ENCODE measurements at regions not wholly inside any gene's neighbourhood (a gene's known extent, or its start where the extent isn't known, plus 50 kb on each side); places are given as distances from the start of the nearest gene placed in this dataset.

DNA sequence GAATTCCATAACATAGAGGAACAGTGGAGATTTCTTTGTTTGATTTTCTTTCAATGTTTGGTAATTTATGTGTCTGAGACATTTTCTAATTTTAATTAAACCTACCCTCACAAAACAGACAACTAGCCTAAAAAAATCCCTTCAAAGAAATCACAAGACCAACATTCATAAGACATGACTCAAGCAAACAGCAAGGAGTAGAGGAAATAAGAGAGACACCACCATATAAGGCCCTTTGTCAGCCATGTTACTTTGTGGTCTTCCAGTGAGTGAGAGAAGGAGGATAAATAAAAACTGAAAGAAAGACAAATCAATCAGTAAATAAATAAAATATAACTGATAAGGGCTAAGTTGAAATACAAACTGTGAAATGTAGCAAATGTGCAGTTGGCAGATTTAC lies 830.8 kb upstream of the SLC39A10 start:
- Histone ChIP-seq H3K27me3 (no peaks in the 10 kb centered on the region), H3K9me3 (no peaks in the 10 kb centered on the region), H3K36me3 (no peaks in the 10 kb centered on the region), H3K4me3 (no peak overlapping the region), H3K27ac (no peak overlapping the region), H3K4me1 (no peaks in the 10 kb centered on the region)
- TF ChIP-seq POLR2AphosphoS5 (IDR thresholded peaks at IDR 0.05) (no peak), EP300 (IDR thresholded peaks at IDR 0.05) (no peak)
- DNase-seq (ENCODE audit: low spot score in 2 of 2): no peak

DNA sequence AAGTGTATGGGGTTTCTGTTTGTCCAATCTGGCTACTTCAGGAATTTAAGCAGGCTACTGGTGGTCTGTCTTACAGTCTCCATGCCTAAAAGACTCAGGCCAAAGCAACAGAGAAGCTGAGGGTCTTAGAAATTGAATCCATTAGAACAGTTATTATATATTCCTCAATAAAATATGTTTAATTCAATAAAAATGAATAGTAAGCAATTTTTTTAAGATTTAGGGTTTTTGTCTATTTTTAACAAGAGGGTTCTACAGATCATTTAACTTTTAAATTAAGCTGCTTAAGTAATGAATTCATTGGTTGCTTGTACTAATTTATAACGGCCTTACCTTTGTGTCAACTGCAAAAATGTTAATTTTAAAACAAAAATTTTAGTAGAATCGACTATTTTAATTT lies 832.6 kb upstream of the SLC39A10 start:
- 75% methylated on average over 2 of the region's 2 CpGs for WGBS
- H3K27me3 ChIP-seq: no peaks in the 10 kb centered on the region

DNA sequence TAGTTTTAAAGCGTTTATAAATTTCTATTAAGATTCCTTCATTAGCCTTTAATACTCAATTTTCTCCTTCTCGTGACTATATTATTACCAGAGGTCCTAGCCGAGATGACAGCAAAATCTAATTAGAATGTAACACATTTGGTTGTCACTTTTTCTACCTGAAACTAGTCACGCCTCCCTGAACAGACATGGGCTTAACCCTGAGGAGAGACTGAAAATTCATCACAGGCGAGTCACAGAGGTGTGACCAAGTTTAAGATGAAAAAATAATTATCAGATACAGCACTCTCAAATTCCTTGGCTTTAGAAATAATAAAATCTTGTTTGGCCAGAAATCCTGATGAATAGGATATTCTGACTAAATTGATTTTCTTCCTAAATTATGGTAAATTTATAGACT lies 834.4 kb upstream of the SLC39A10 start:
- H3K4me1 ChIP-seq: no peaks in the 10 kb centered on the region
- 82% methylated on average over 5 of the region's 5 CpGs for WGBS
- no peaks in the 10 kb centered on the region for H3K36me3 ChIP-seq
- DNase-seq (ENCODE audit: low spot score in 2 of 2): no peak
- no peaks in the 10 kb centered on the region for H3K27me3 ChIP-seq
- no peaks in the 10 kb centered on the region for H3K9me3 ChIP-seq
- TF ChIP-seq EP300 (IDR thresholded peaks at IDR 0.05): no peak
- no peak for TF ChIP-seq POLR2A (IDR thresholded peaks at IDR 0.05)
- TF ChIP-seq POLR2AphosphoS5 (IDR thresholded peaks at IDR 0.05): no peak
- TF ChIP-seq, protein P1, sequence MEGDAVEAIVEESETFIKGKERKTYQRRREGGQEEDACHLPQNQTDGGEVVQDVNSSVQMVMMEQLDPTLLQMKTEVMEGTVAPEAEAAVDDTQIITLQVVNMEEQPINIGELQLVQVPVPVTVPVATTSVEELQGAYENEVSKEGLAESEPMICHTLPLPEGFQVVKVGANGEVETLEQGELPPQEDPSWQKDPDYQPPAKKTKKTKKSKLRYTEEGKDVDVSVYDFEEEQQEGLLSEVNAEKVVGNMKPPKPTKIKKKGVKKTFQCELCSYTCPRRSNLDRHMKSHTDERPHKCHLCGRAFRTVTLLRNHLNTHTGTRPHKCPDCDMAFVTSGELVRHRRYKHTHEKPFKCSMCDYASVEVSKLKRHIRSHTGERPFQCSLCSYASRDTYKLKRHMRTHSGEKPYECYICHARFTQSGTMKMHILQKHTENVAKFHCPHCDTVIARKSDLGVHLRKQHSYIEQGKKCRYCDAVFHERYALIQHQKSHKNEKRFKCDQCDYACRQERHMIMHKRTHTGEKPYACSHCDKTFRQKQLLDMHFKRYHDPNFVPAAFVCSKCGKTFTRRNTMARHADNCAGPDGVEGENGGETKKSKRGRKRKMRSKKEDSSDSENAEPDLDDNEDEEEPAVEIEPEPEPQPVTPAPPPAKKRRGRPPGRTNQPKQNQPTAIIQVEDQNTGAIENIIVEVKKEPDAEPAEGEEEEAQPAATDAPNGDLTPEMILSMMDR (IDR thresholded peaks at IDR 0.05): no peak
- H3K27ac ChIP-seq: no peak overlapping the region
- no peak overlapping the region for H3K4me3 ChIP-seq

More for the DNA sequence above, 832.6 kb upstream of the SLC39A10 start:
- H3K4me3 ChIP-seq: no peak overlapping the region
- H3K9me3 ChIP-seq: no peaks in the 10 kb centered on the region
- no peaks in the 10 kb centered on the region for H3K36me3 ChIP-seq
- H3K4me1 ChIP-seq: no peaks in the 10 kb centered on the region
- TF ChIP-seq EP300 (IDR thresholded peaks at IDR 0.05) (no peak), POLR2A (IDR thresholded peaks at IDR 0.05) (no peak), POLR2AphosphoS5 (IDR thresholded peaks at IDR 0.05) (no peak)
- TF ChIP-seq, protein P1 (IDR thresholded peaks at IDR 0.05): no peak
- DNase-seq (ENCODE audit: low spot score in 2 of 2): no peak
- H3K27ac ChIP-seq: no peak overlapping the region

GRCh38 chr2:194822097-194822496 lies 834.9 kb upstream of the SLC39A10 start:
- H3K36me3 ChIP-seq: no peaks in the 10 kb centered on the region
- 0% methylated on average over 1 of the region's 1 CpG for WGBS
- no peaks in the 10 kb centered on the region for H3K4me1 ChIP-seq
- H3K27ac ChIP-seq: no peak overlapping the region
- TF ChIP-seq EP300 (IDR thresholded peaks at IDR 0.05) (no peak), POLR2AphosphoS5 (IDR thresholded peaks at IDR 0.05) (no peak), POLR2A (IDR thresholded peaks at IDR 0.05) (no peak)
- TF ChIP-seq, protein P1 (IDR thresholded peaks at IDR 0.05): no peak
- no peak for DNase-seq (ENCODE audit: low spot score in 2 of 2)
- H3K27me3 ChIP-seq: no peaks in the 10 kb centered on the region
- no peaks in the 10 kb centered on the region for H3K9me3 ChIP-seq
- H3K4me3 ChIP-seq: no peak overlapping the region

GRCh38 chr2:194819367-194819766 lies 837.7 kb upstream of the SLC39A10 start:
- TF ChIP-seq, protein P1 (IDR thresholded peaks at IDR 0.05): no peak
- no peak for TF ChIP-seq EP300 (IDR thresholded peaks at IDR 0.05)
- no peak for TF ChIP-seq POLR2AphosphoS5 (IDR thresholded peaks at IDR 0.05)
- TF ChIP-seq POLR2A (IDR thresholded peaks at IDR 0.05): no peak
- H3K9me3 ChIP-seq: no peaks in the 10 kb centered on the region
- no peaks in the 10 kb centered on the region for H3K36me3 ChIP-seq
- no peaks in the 10 kb centered on the region for H3K4me1 ChIP-seq
- no peak overlapping the region for H3K27ac ChIP-seq
- no peak for DNase-seq (ENCODE audit: low spot score in 2 of 2)
- H3K27me3 ChIP-seq: no peaks in the 10 kb centered on the region
- H3K4me3 ChIP-seq: no peak overlapping the region

DNA sequence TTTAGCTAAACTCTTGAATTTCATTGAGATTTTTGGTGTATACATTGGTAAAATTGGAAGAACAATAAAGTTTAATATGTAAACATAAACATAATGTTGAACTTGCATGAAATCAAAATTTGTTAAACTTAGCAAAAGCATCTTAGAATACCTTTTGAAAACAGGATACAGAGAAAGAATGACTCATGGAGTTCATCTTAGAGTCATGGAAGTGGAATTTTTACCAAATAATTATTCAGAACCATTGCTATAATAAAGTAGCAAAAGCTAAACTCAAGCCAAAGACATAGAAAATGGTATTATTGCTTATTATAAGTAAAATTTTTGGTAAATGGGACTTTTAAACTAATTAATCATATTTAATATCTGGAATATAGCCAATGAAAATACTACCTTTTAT lies 841.6 kb upstream of the SLC39A10 start:
- no peak for DNase-seq (ENCODE audit: low spot score in 2 of 2)
- Histone ChIP-seq H3K9me3 (no peaks in the 10 kb centered on the region), H3K36me3 (no peaks in the 10 kb centered on the region), H3K27me3 (no peaks in the 10 kb centered on the region), H3K27ac (no peak overlapping the region), H3K4me1 (no peaks in the 10 kb centered on the region), H3K4me3 (no peak overlapping the region)
- TF ChIP-seq EP300 (IDR thresholded peaks at IDR 0.05) (no peak), POLR2A (IDR thresholded peaks at IDR 0.05) (no peak), POLR2AphosphoS5 (IDR thresholded peaks at IDR 0.05) (no peak)
- TF ChIP-seq, protein P1 (IDR thresholded peaks at IDR 0.05): no peak

Data from suprapubic skin (tissue), 4 donors.